ENCODE measurements at regions not wholly inside any gene's neighbourhood (a gene's known extent, or its start where the extent isn't known, plus 50 kb on each side); places are given as distances from the start of the nearest gene placed in this dataset.
A peak's percentile ranks its signal among the peaks of the same experiment; 100 is the strongest.

- Mint-ChIP-seq H3K27me3 (ENCODE audit: low read depth) (peaks cover 7% of the 10 kb centered on the region), H3K36me3 (ENCODE audit: insufficient read depth in 1 of 3, low read depth in 3 of 3) (peaks cover 0 to 4% (median 2%) of the 10 kb centered on the region in 3 experiments; a peak in 2 of 7 replicates), H3K4me3 (no peak overlapping the region), H3K27ac (no peak overlapping the region), H3K9me3 (peaks cover 7 to 9% of the 10 kb centered on the region in 2 experiments; a peak in 4 of 5 replicates), H3K4me1 (peaks cover 3 to 10% of the 10 kb centered on the region in 2 experiments)
- Histone ChIP-seq H4K20me1 (ENCODE audit: control insufficient read depth, insufficient read depth, insufficient read length) (no peaks in the 10 kb centered on the region), H4K5ac (ENCODE audit: insufficient read length, low read depth, low read length) (no peak overlapping the region), H2AK5ac (ENCODE audit: insufficient read length, low read length) (no peak overlapping the region), H2AFZ (ENCODE audit: low read length) (no peak overlapping the region), H2BK15ac (ENCODE audit: low read depth, low read length) (no peak overlapping the region), H3K9ac (ENCODE audit: extremely low read depth, insufficient read length, low read length) (no peak overlapping the region), H3K27me3 (ENCODE audit: insufficient read depth, low read length) (no peaks in the 10 kb centered on the region), H3K14ac (ENCODE audit: insufficient read depth, low read length) (no peak overlapping the region), H3T11ph (ENCODE audit: low read length) (no peak overlapping the region), H3K23me2 (ENCODE audit: insufficient read length, low read depth, low read length, poor library complexity, severe bottlenecking) (no peaks in the 10 kb centered on the region), H2BK12ac (ENCODE audit: insufficient read length, low read depth, low read length) (no peak overlapping the region), H2BK20ac (ENCODE audit: low read depth, low read length, poor library complexity, severe bottlenecking) (no peak overlapping the region), H3K9me3 (ENCODE audit: control insufficient read depth, low read depth, low read length) (no peaks in the 10 kb centered on the region), H3K27ac (ENCODE audit: insufficient read length, low read depth, low read length) (no peak overlapping the region), H3K4ac (ENCODE audit: low read depth, low read length) (no peak overlapping the region), H3K4me1 (ENCODE audit: insufficient read depth, low read length) (no peaks in the 10 kb centered on the region), H4K91ac (ENCODE audit: insufficient read length, low read depth, low read length) (no peak overlapping the region), H3K79me1 (ENCODE audit: insufficient read depth, low read depth, low read length, poor library complexity, severe bottlenecking) (no peaks in the 10 kb centered on the region), H3K23ac (ENCODE audit: insufficient read length, low read depth, low read length) (no peak overlapping the region), H2BK5ac (ENCODE audit: insufficient read length, low read length) (no peak overlapping the region), H2BK120ac (ENCODE audit: low read depth, low read length, poor library complexity, severe bottlenecking) (no peak overlapping the region), H3K56ac (ENCODE audit: insufficient read length, low read depth, low read length) (no peak overlapping the region), H3K79me2 (ENCODE audit: insufficient read depth, low read length) (no peaks in the 10 kb centered on the region), H3K18ac (ENCODE audit: insufficient read length, low read depth, low read length) (no peak overlapping the region), H4K8ac (replicated peaks; ENCODE audit: insufficient read length, low read depth, low read length) (no peak overlapping the region), H3K4me2 (ENCODE audit: insufficient read depth, insufficient read length, low read length) (no peak overlapping the region)
- WGBS (ENCODE audit: extremely low coverage, insufficient read length, low lambda C conversion rate) = no CpG with 5 or more reads among the region's 9 CpGs
- peak; percentile 82 for TF ChIP-seq CTCF (conservative IDR thresholded peaks at IDR 0.05)
- peak; percentile 74 for DNase-seq
Observed at GRCh38 chr5:66306105-66306843, 162.2 kb downstream of the SREK1 start.

Data from H9 (cell line).